SK-N-SH treated with all-trans-retinoic acid at 6 μM for 48 hours (cell line): ENCODE measurements at regions not wholly inside any gene's neighbourhood (a gene's known extent, or its start where the extent isn't known, plus 50 kb on each side); places are given as distances from the start of the nearest gene placed in this dataset.

Experiments used
- ATAC-seq: fragments of 200-7000 bp; cut with Tn5 transposase; 3 replicates; pipeline ENCODE4 v1.9.1; 2020; ENCODE audit warnings: mild to moderate bottlenecking, moderate library complexity
- ARNTL ChIP-seq: fragments of 450-650 bp; formaldehyde crosslinking; IDR thresholded peaks from 2 replicates; pipeline ENCODE4 v1.5.0; 2020; ENCODE audit warnings: low read depth, mild to moderate bottlenecking, moderate library complexity, borderline replicate concordance
- BACH2 ChIP-seq: fragments of 250-450 bp; sonication (Bioruptor Pico); IDR thresholded peaks from 2 replicates; pipeline ENCODE4 v1.9.0; 2021; ENCODE audit warnings: mild to moderate bottlenecking, borderline replicate concordance
- CSDC2 ChIP-seq: fragments of 250-450 bp; sonication (Bioruptor Pico); IDR thresholded peaks from 2 replicates; pipeline ENCODE4 v1.5.0; 2020; ENCODE audit warnings: mild to moderate bottlenecking, moderate library complexity
- ESRRG ChIP-seq: fragments of 250-450 bp; sonication (Bioruptor Pico); IDR thresholded peaks from 2 replicates; pipeline ENCODE4 v1.6.1; 2021; ENCODE audit warnings: mild to moderate bottlenecking
- GLIS3 ChIP-seq: fragments of 250-450 bp; sonication (Bioruptor Pico); IDR thresholded peaks from 2 replicates; pipeline ENCODE4 v1.5.0; 2020; ENCODE audit warnings: mild to moderate bottlenecking, moderate library complexity
- ISL1 ChIP-seq: fragments of 250-450 bp; sonication (Bioruptor Pico); IDR thresholded peaks from 2 replicates; pipeline ENCODE4 v2.1.2; 2022; ENCODE audit warnings: mild to moderate bottlenecking, moderate library complexity
- PPARA ChIP-seq: fragments of 250-450 bp; sonication (Bioruptor Pico); IDR thresholded peaks from 2 replicates; pipeline ENCODE4 v1.5.0; 2020; ENCODE audit warnings: mild to moderate bottlenecking, borderline replicate concordance
- RARB ChIP-seq: fragments of 250-450 bp; sonication (Bioruptor Pico); IDR thresholded peaks from 2 replicates; pipeline ENCODE4 v1.8.0; 2021; ENCODE audit warnings: mild to moderate bottlenecking, moderate library complexity
- SNAI2 ChIP-seq: fragments of 250-450 bp; sonication (Bioruptor Pico); IDR thresholded peaks from 2 replicates; pipeline ENCODE4 v1.5.0; 2020; ENCODE audit warnings: mild to moderate bottlenecking, moderate library complexity
- TOX ChIP-seq: fragments of 250-450 bp; sonication (Bioruptor Pico); IDR thresholded peaks from 2 replicates; pipeline ENCODE4 v1.8.0; 2021; ENCODE audit warnings: mild to moderate bottlenecking, moderate library complexity, borderline replicate concordance
- ZC3H10 ChIP-seq: fragments of 250-450 bp; sonication (Bioruptor Pico); IDR thresholded peaks from 2 replicates; pipeline ENCODE4 v1.5.1; 2021; ENCODE audit warnings: mild to moderate bottlenecking, moderate library complexity
- ZFP3 ChIP-seq: fragments of 250-450 bp; sonication (Bioruptor Pico); IDR thresholded peaks from 2 replicates; pipeline ENCODE4 v1.5.0; 2020; ENCODE audit warnings: mild to moderate bottlenecking, moderate library complexity
- ZFP30 ChIP-seq: fragments of 450-650 bp; formaldehyde crosslinking; IDR thresholded peaks from 2 replicates; pipeline ENCODE4 v1.5.0; 2022; ENCODE audit warnings: mild to moderate bottlenecking, moderate library complexity
- ZNF565 ChIP-seq: fragments of 450-650 bp; formaldehyde crosslinking; conservative IDR thresholded peaks from 2 replicates; pipeline ENCODE4 v1.5.0; 2020; ENCODE audit warnings: low read depth, mild to moderate bottlenecking, moderate library complexity
- ZNF70 ChIP-seq: fragments of 450-650 bp; formaldehyde crosslinking; IDR thresholded peaks from 2 replicates; pipeline ENCODE4 v1.5.0; 2020; ENCODE audit warnings: mild to moderate bottlenecking, moderate library complexity
- ZNF8 ChIP-seq: fragments of 450-650 bp; formaldehyde crosslinking; IDR thresholded peaks from 2 replicates; pipeline ENCODE4 v1.5.0; 2020; ENCODE audit warnings: mild to moderate bottlenecking, moderate library complexity
- TF ChIP-seq, protein P1 (sequence below): fragments of 250-450 bp; sonication (Bioruptor Pico); IDR thresholded peaks from 2 replicates; pipeline ENCODE4 v1.8.0; 2020; ENCODE audit warnings: mild to moderate bottlenecking, moderate library complexity, borderline replicate concordance
- TF ChIP-seq, protein P2 (sequence below): fragments of 250-450 bp; sonication (Bioruptor Pico); IDR thresholded peaks from 2 replicates; pipeline ENCODE4 v1.8.0; 2021; ENCODE audit warnings: low read depth, mild to moderate bottlenecking, moderate library complexity, borderline replicate concordance
- TF ChIP-seq, protein P3 (sequence below): fragments of 250-450 bp; sonication (Bioruptor Pico); IDR thresholded peaks from 2 replicates; pipeline ENCODE4 v1.5.0; 2020; ENCODE audit warnings: mild to moderate bottlenecking, moderate library complexity
- TF ChIP-seq, protein P4 (sequence below): fragments of 250-450 bp; sonication (Bioruptor Pico); IDR thresholded peaks from 2 replicates; pipeline ENCODE4 v1.5.1; 2021; ENCODE audit warnings: mild to moderate bottlenecking, moderate library complexity
- TF ChIP-seq, protein P5 (sequence below): fragments of 250-450 bp; sonication (Bioruptor Pico); IDR thresholded peaks from 2 replicates; pipeline ENCODE4 v1.5.1; 2020; ENCODE audit warnings: low read depth, mild to moderate bottlenecking, moderate library complexity

DNA sequence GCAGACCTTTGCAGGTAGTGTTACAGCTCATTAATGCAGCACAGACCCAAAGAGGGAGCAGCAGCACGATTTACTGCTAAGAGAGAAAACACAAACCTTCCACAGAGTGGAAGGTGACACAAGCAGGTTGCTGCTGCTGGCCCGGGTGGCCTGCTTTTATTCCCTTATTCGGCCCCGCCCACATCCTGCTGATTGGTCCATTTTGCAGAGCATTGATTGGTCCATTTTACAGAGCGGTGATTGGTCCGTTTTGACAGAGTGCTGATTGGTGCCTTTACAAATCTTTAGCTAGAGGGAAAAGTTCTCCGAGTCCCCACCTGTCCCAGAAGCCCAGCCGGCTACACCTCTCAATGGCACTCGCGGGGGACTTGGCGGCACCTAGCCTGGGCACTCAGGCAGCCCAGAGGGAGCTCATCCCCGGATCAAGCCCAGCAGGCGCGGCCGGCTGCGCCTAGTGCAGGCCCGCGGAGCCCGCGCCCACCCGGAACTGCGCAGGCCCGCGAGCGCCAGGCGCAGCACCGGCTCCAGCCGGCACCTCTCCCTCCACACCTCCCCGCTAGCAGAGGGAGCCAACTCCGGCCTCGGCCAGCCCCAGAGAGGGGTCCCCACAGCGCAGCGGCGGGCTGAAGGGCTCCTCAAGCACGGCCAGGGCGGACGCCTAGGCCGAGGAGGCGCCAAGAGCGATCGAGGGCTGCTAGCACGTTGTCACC is 825.6 kb upstream of the HS6ST1 start:
- no peak for ATAC-seq

DNA sequence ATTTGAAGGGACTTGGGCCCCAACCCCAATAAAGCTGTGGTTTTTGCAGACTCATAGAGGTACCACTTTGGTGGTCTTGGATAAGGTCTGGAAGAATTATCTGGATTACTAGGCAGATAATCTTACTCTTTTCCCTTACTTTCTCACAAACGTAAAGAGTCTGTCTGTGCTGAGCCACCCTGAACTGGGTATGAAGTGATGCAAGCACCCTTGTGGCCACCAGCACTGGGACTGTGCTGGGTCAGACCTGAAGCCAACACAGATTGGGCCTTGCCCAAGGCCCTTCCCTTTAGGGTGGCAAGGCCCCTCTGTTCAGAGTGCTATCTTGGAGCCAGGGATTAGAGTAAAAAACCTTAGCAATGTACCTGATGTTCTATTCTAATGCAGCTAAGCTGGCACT is 827.0 kb upstream of the RAB6C start:
- TF ChIP-seq, protein P1, sequence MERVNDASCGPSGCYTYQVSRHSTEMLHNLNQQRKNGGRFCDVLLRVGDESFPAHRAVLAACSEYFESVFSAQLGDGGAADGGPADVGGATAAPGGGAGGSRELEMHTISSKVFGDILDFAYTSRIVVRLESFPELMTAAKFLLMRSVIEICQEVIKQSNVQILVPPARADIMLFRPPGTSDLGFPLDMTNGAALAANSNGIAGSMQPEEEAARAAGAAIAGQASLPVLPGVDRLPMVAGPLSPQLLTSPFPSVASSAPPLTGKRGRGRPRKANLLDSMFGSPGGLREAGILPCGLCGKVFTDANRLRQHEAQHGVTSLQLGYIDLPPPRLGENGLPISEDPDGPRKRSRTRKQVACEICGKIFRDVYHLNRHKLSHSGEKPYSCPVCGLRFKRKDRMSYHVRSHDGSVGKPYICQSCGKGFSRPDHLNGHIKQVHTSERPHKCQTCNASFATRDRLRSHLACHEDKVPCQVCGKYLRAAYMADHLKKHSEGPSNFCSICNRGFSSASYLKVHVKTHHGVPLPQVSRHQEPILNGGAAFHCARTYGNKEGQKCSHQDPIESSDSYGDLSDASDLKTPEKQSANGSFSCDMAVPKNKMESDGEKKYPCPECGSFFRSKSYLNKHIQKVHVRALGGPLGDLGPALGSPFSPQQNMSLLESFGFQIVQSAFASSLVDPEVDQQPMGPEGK, result no peak
- no peak for TF ChIP-seq ZNF70 (CRISPR knock-in tag)
- ATAC-seq, result no peak

More for the DNA sequence above, 825.6 kb upstream of the HS6ST1 start:
- TF ChIP-seq, protein P2, sequence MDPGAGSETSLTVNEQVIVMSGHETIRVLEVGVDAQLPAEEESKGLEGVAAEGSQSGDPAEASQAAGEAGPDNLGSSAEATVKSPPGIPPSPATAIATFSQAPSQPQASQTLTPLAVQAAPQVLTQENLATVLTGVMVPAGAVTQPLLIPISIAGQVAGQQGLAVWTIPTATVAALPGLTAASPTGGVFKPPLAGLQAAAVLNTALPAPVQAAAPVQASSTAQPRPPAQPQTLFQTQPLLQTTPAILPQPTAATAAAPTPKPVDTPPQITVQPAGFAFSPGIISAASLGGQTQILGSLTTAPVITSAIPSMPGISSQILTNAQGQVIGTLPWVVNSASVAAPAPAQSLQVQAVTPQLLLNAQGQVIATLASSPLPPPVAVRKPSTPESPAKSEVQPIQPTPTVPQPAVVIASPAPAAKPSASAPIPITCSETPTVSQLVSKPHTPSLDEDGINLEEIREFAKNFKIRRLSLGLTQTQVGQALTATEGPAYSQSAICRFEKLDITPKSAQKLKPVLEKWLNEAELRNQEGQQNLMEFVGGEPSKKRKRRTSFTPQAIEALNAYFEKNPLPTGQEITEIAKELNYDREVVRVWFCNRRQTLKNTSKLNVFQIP (CRISPR knock-in tag), result no peak
- TF ChIP-seq ZNF565 (CRISPR knock-in tag) (no peak), ZFP3 (no peak), SNAI2 (CRISPR knock-in tag) (no peak), ISL1 (no peak), BACH2 (CRISPR knock-in tag) (no peak), ZFP30 (CRISPR knock-in tag) (no peak), ZNF8 (CRISPR knock-in tag) (no peak), PPARA (CRISPR knock-in tag) (no peak), CSDC2 (CRISPR knock-in tag) (no peak), ARNTL (CRISPR knock-in tag) (no peak), TOX (no peak), ZNF70 (CRISPR knock-in tag) (no peak), RARB (CRISPR knock-in tag) (no peak), ESRRG (CRISPR knock-in tag) (no peak)
- TF ChIP-seq, protein P3, sequence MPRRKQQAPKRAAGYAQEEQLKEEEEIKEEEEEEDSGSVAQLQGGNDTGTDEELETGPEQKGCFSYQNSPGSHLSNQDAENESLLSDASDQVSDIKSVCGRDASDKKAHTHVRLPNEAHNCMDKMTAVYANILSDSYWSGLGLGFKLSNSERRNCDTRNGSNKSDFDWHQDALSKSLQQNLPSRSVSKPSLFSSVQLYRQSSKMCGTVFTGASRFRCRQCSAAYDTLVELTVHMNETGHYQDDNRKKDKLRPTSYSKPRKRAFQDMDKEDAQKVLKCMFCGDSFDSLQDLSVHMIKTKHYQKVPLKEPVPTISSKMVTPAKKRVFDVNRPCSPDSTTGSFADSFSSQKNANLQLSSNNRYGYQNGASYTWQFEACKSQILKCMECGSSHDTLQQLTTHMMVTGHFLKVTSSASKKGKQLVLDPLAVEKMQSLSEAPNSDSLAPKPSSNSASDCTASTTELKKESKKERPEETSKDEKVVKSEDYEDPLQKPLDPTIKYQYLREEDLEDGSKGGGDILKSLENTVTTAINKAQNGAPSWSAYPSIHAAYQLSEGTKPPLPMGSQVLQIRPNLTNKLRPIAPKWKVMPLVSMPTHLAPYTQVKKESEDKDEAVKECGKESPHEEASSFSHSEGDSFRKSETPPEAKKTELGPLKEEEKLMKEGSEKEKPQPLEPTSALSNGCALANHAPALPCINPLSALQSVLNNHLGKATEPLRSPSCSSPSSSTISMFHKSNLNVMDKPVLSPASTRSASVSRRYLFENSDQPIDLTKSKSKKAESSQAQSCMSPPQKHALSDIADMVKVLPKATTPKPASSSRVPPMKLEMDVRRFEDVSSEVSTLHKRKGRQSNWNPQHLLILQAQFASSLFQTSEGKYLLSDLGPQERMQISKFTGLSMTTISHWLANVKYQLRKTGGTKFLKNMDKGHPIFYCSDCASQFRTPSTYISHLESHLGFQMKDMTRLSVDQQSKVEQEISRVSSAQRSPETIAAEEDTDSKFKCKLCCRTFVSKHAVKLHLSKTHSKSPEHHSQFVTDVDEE (CRISPR knock-in tag), result no peak
- TF ChIP-seq, protein P1, result no peak
- TF ChIP-seq, protein P4, sequence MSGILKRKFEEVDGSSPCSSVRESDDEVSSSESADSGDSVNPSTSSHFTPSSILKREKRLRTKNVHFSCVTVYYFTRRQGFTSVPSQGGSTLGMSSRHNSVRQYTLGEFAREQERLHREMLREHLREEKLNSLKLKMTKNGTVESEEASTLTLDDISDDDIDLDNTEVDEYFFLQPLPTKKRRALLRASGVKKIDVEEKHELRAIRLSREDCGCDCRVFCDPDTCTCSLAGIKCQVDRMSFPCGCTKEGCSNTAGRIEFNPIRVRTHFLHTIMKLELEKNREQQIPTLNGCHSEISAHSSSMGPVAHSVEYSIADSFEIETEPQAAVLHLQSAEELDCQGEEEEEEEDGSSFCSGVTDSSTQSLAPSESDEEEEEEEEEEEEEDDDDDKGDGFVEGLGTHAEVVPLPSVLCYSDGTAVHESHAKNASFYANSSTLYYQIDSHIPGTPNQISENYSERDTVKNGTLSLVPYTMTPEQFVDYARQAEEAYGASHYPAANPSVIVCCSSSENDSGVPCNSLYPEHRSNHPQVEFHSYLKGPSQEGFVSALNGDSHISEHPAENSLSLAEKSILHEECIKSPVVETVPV (CRISPR knock-in tag), result no peak

DNA sequence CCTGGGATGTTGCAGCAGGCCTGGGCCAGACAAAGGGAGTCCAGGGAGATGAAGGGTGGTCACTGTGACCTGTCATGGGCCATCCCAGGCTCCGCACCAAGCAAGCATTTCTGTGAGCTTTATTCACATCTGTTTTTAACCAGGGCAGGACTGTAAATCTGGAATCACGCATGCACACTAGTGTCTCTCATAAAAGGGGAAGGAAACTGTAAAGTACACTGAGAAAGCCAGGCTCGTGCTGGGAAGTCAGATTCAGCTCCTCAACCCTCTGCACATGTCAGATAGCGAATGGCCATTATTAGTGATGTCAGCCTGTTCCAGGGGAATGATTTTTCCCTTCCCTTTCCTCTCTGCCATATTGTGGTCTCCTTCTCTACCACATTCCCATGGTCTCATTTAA is 818.6 kb upstream of the RAB6C start:
- no peak for ATAC-seq
- TF ChIP-seq GLIS3 (CRISPR knock-in tag) (no peak), ZC3H10 (no peak), RARB (CRISPR knock-in tag) (no peak), CSDC2 (CRISPR knock-in tag) (no peak), ZFP30 (CRISPR knock-in tag) (no peak), PPARA (CRISPR knock-in tag) (no peak), ZNF565 (CRISPR knock-in tag) (no peak), ZNF8 (CRISPR knock-in tag) (no peak), ESRRG (CRISPR knock-in tag) (no peak), SNAI2 (CRISPR knock-in tag) (no peak), ISL1 (no peak), ZNF70 (CRISPR knock-in tag) (no peak)
- TF ChIP-seq, protein P5, sequence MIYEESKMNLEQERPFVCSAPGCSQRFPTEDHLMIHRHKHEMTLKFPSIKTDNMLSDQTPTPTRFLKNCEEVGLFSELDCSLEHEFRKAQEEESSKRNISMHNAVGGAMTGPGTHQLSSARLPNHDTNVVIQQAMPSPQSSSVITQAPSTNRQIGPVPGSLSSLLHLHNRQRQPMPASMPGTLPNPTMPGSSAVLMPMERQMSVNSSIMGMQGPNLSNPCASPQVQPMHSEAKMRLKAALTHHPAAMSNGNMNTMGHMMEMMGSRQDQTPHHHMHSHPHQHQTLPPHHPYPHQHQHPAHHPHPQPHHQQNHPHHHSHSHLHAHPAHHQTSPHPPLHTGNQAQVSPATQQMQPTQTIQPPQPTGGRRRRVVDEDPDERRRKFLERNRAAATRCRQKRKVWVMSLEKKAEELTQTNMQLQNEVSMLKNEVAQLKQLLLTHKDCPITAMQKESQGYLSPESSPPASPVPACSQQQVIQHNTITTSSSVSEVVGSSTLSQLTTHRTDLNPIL (CRISPR knock-in tag), result no peak
